A549 (cell line): ENCODE measurements at regions not wholly inside any gene's neighbourhood (a gene's known extent, or its start where the extent isn't known, plus 50 kb on each side); places are given as distances from the start of the nearest gene placed in this dataset.

ENCODE experiments used
- ATAC-seq, 2 experiments: fragments of 200-7000 bp in 1 of 2; fragments of >200 bp in 1 of 2; cut with Nextera tagmentation in 1 of 2; cut with Tn5 transposase in 1 of 2; 3 replicates each; pipeline versions ENCODE4 v1.8.0 to v1.9.1; 2018 to 2020; ENCODE audit warnings: mild to moderate bottlenecking in 1 of 2, moderate library complexity in 1 of 2
- CTCF ChIA-PET: fragments of 300-600 bp; sonication (Branson Sonifier 250); formaldehyde crosslinking; extraction: SDS; loops from one replicate; lab custom pipeline; 2021; ENCODE audit warnings: antibody characterized with exemption, inconsistent platforms; lab: Yijun Ruan, JAX
- POLR2A ChIA-PET: fragments of 350-600 bp; formaldehyde crosslinking; extraction: SDS; loops from one replicate; lab custom pipeline; 2021; ENCODE audit warnings: antibody characterized with exemption, inconsistent platforms; lab: Yijun Ruan, JAX
- DNase-seq, 2 experiments: peaks; one replicate each; pipeline versions ENCODE4 v3.0.0 to v3.0.0-alpha.2; 2011 to 2016; ENCODE audit warnings: low read depth in 1 of 2, low spot score in 1 of 2
- FAIRE-seq: peaks from 2 replicates; lab custom pipeline; 2011; peaks lifted over from hg19 to GRCh38; lab: Jason Lieb, UNC
- H3K27ac ChIP-seq, 2 experiments: fragments of >200 bp; sonication (Bioruptor Twin); formaldehyde crosslinking; 3 replicates each; pipeline ENCODE4 v1.5.1; 2016 to 2017
- H3K4me1 ChIP-seq: fragments of >200 bp; sonication (Bioruptor Twin); formaldehyde crosslinking; 3 replicates; pipeline ENCODE4 v1.6.1; 2016
- H3K4me2 ChIP-seq: fragments of >200 bp; sonication (Bioruptor Twin); formaldehyde crosslinking; 3 replicates; pipeline ENCODE4 v1.6.1; 2016
- H3K4me3 ChIP-seq: fragments of >200 bp; sonication (Bioruptor Twin); formaldehyde crosslinking; 3 replicates; pipeline ENCODE4 v1.5.1; 2016
- H3K9me3 ChIP-seq: fragments of >200 bp; sonication (Bioruptor Twin); formaldehyde crosslinking; 3 replicates; pipeline ENCODE4 v1.6.1; 2016
- ATOH8 ChIP-seq: fragments of 250-450 bp; sonication (Bioruptor Pico); IDR thresholded peaks from 2 replicates; pipeline ENCODE4 v1.5.0; 2020; ENCODE audit warnings: low read depth, mild to moderate bottlenecking, moderate library complexity
- BCL3 ChIP-seq: fragments of >200 bp; sonication (Bioruptor Twin); formaldehyde crosslinking; IDR thresholded peaks from 3 replicates; pipeline ENCODE4 v1.6.1; 2016
- CBX8 ChIP-seq: fragments of 200-600 bp; sonication (generic); IDR thresholded peaks from 2 replicates; pipeline ENCODE4 v1.6.1; 2016
- CEBPB ChIP-seq, 2 experiments: fragments of >200 bp in 1 of 2; sonication (Bioruptor Twin) in 1 of 2; formaldehyde crosslinking in 1 of 2; IDR thresholded peaks; 2 replicates each; pipeline ENCODE4 v1.6.1; 2012 to 2016
- CHD4 ChIP-seq: fragments of 200-600 bp; sonication (generic); IDR thresholded peaks from 2 replicates; pipeline ENCODE4 v1.6.1; 2016; ENCODE audit warnings: antibody characterized with exemption, mild to moderate bottlenecking, borderline replicate concordance
- CTCF ChIP-seq: fragments of >200 bp; sonication (Bioruptor Twin); formaldehyde crosslinking; IDR thresholded peaks from 3 replicates; pipeline ENCODE4 v1.5.1; 2016
- E2F6 ChIP-seq: IDR thresholded peaks from 2 replicates; pipeline ENCODE4 v1.6.1; 2012; ENCODE audit warnings: low read depth, borderline replicate concordance
- EHF ChIP-seq: fragments of 250-450 bp; sonication (Bioruptor Pico); IDR thresholded peaks from 2 replicates; pipeline ENCODE4 v1.5.0; 2020; ENCODE audit warnings: mild to moderate bottlenecking
- ELK1 ChIP-seq: fragments of 150-350 bp; IDR thresholded peaks from 2 replicates; pipeline ENCODE4 v1.6.1; 2014; ENCODE audit warnings: low read depth, mild to moderate bottlenecking, low read length
- EP300 ChIP-seq, 2 experiments: fragments of >200 bp; sonication (Bioruptor Twin); formaldehyde crosslinking; IDR thresholded peaks; 2 replicates in 1 of 2; 3 replicates in 1 of 2; pipeline ENCODE4 v1.6.1; 2016 to 2017
- ESRRA ChIP-seq: fragments of 150-350 bp; IDR thresholded peaks from 2 replicates; pipeline ENCODE4 v1.6.1; 2014; ENCODE audit warnings: mild to moderate bottlenecking, low read length, borderline replicate concordance
- FOSB ChIP-seq: fragments of 250-450 bp; sonication (Bioruptor Pico); IDR thresholded peaks from 2 replicates; pipeline ENCODE4 v1.5.0; 2020; ENCODE audit warnings: mild to moderate bottlenecking, moderate library complexity
- FOSL2 ChIP-seq, 2 experiments: fragments of 450-650 bp in 1 of 2; fragments of >200 bp in 1 of 2; sonication (Bioruptor Twin) in 1 of 2; formaldehyde crosslinking; IDR thresholded peaks; 2 replicates each; pipeline versions ENCODE4 v1.5.0 to v1.6.1; 2016 to 2020; ENCODE audit warnings: mild to moderate bottlenecking in 1 of 2, moderate library complexity in 1 of 2
- GATA3 ChIP-seq: IDR thresholded peaks from 2 replicates; pipeline ENCODE4 v1.6.1; 2012; ENCODE audit warnings: borderline replicate concordance
- HMGXB4 ChIP-seq: fragments of 250-450 bp; sonication (Bioruptor Pico); IDR thresholded peaks from 2 replicates; pipeline ENCODE4 v1.5.0; 2021; ENCODE audit warnings: mild to moderate bottlenecking, moderate library complexity, borderline replicate concordance
- HOXA7 ChIP-seq: fragments of 250-450 bp; sonication (Bioruptor Pico); IDR thresholded peaks from 2 replicates; pipeline ENCODE4 v1.5.0; 2020; ENCODE audit warnings: mild to moderate bottlenecking, moderate library complexity
- HOXB5 ChIP-seq: fragments of 250-450 bp; sonication (Bioruptor Pico); IDR thresholded peaks from 2 replicates; pipeline ENCODE4 v1.5.0; 2020; ENCODE audit warnings: mild to moderate bottlenecking, moderate library complexity
- JUN ChIP-seq, 2 experiments: fragments of >200 bp; sonication (Bioruptor Twin); formaldehyde crosslinking; IDR thresholded peaks; 2 replicates in 1 of 2; 3 replicates in 1 of 2; pipeline ENCODE4 v1.6.1; 2016 to 2017
- MAZ ChIP-seq: fragments of 150-350 bp; IDR thresholded peaks from 2 replicates; pipeline ENCODE4 v1.6.1; 2014; ENCODE audit warnings: antibody characterized with exemption, low read depth, low read length, borderline replicate concordance
- MYC ChIP-seq: IDR thresholded peaks from 2 replicates; pipeline ENCODE4 v1.6.1; 2012; ENCODE audit warnings: mild to moderate bottlenecking, inconsistent platforms, low read length, improper control_type of control experiment, borderline replicate concordance
- NFE2L2 ChIP-seq: fragments of 150-350 bp; conservative IDR thresholded peaks from 2 replicates; pipeline ENCODE4 v1.6.1; 2014; ENCODE audit warnings: low read length
- NPAS2 ChIP-seq: fragments of 250-450 bp; sonication (Bioruptor Pico); IDR thresholded peaks from 2 replicates; pipeline ENCODE4 v1.8.0; 2022; ENCODE audit warnings: mild to moderate bottlenecking, moderate library complexity, borderline replicate concordance
- POLR2A ChIP-seq: IDR thresholded peaks from 2 replicates; pipeline ENCODE4 v1.6.1; 2012; ENCODE audit warnings: mild to moderate bottlenecking, low read length
- POLR2AphosphoS2 ChIP-seq: conservative IDR thresholded peaks from 2 replicates; pipeline ENCODE4 v1.6.1; 2012; ENCODE audit warnings: low read length, improper control_type of control experiment, inconsistent platforms
- SREBF2 ChIP-seq: fragments of 450-650 bp; IDR thresholded peaks from 2 replicates; pipeline ENCODE4 v1.6.1; 2014; ENCODE audit warnings: mild to moderate bottlenecking, moderate library complexity
- USF2 ChIP-seq: fragments of 450-650 bp; IDR thresholded peaks from 2 replicates; pipeline ENCODE4 v1.6.1; 2014; ENCODE audit warnings: antibody characterized with exemption
- WGBS: methylation state at CpG from one replicate; pipeline ENCODE4 v1.1.6; 2017; ENCODE audit errors: missing lambda C conversion rate; 5-methylcytosine and 5-hydroxymethylcytosine counted together

GRCh38 chr10:78575400-78575799 lies 493.4 kb upstream of the ZMIZ1 start:
- Histone ChIP-seq H3K4me1 (no peaks in the 10 kb centered on the region), H3K27ac (no peak overlapping the region), H3K4me2 (no peak overlapping the region), H3K4me3 (no peak overlapping the region), H3K9me3 (no peaks in the 10 kb centered on the region)
- ATAC-seq (no peak), DNase-seq (no peak), FAIRE-seq (no peak)
- WGBS, result 60% methylated on average over 6 of the region's 6 CpGs
- TF ChIP-seq POLR2AphosphoS2, result no peak
- no peak for TF ChIP-seq EHF (CRISPR knock-in tag)
- no peak for TF ChIP-seq CHD4
- TF ChIP-seq E2F6, result no peak
- no peak for TF ChIP-seq BCL3
- TF ChIP-seq HMGXB4 (CRISPR knock-in tag), result no peak
- TF ChIP-seq JUN (IDR thresholded peaks at IDR 0.05), result no peak
- no peak for TF ChIP-seq FOSB (CRISPR knock-in tag)
- TF ChIP-seq ESRRA, result no peak
- TF ChIP-seq SREBF2, result no peak
- no peak for TF ChIP-seq EP300 (IDR thresholded peaks at IDR 0.05)
- TF ChIP-seq CTCF, result no peak
- TF ChIP-seq ATOH8 (CRISPR knock-in tag), result no peak
- TF ChIP-seq ELK1, result no peak
- TF ChIP-seq MAZ, result no peak
- TF ChIP-seq GATA3, result no peak
- no peak for TF ChIP-seq NPAS2 (CRISPR knock-in tag)
- TF ChIP-seq HOXB5, result no peak
- no peak for TF ChIP-seq CBX8
- CTCF ChIA-PET, result interaction anchor here (1.3 kb wide), 1 partner anchor 23 kb away, joined by 3 read pairs; no protein-coding TSS in a partner anchor
- POLR2A ChIA-PET, result no interaction called here

GRCh38 chr10:78576276-78576675 lies 492.5 kb upstream of the ZMIZ1 start:
- POLR2A ChIA-PET, result no interaction called here
- no peaks in the 10 kb centered on the region for H3K9me3 ChIP-seq
- no peak overlapping the region for H3K4me2 ChIP-seq
- no peak overlapping the region for H3K27ac ChIP-seq
- no peak for TF ChIP-seq FOSB (CRISPR knock-in tag)
- TF ChIP-seq ATOH8 (CRISPR knock-in tag), result no peak
- no peak for TF ChIP-seq CEBPB (IDR thresholded peaks at IDR 0.05)
- no peak for TF ChIP-seq ESRRA
- TF ChIP-seq HOXA7, result no peak
- TF ChIP-seq FOSL2 (IDR thresholded peaks at IDR 0.05), result no peak
- TF ChIP-seq FOSL2 (CRISPR knock-in tag; IDR thresholded peaks at IDR 0.05), result no peak
- no peak for TF ChIP-seq USF2
- no peak for TF ChIP-seq POLR2A
- TF ChIP-seq NFE2L2, result no peak
- TF ChIP-seq MYC, result no peak
- ATAC-seq (no peak), DNase-seq (no peak), FAIRE-seq (no peak)
- 73% methylated on average over 5 of the region's 5 CpGs for WGBS
- H3K4me1 ChIP-seq, result no peaks in the 10 kb centered on the region
- no peak overlapping the region for H3K4me3 ChIP-seq
- CTCF ChIA-PET, result interaction anchor here (1.3 kb wide), 1 partner anchor 22 kb away, joined by 3 read pairs; no protein-coding TSS in a partner anchor
